ENCODE measurements at regions not wholly inside any gene's neighbourhood (a gene's known extent, or its start where the extent isn't known, plus 50 kb on each side); places are given as distances from the start of the nearest gene placed in this dataset.
"Not testable (repeated sequence)": the region's sequence is repeated elsewhere in the genome, so short reads cannot be mapped to it uniquely, and the experiment has no call there.

- DNase-seq, result no peak
Measured at GRCh38 chr12:118537481-118537917, 161.1 kb downstream of the SUDS3 start.

GRCh38 chr12:118541071-118541470 is 164.7 kb downstream of the SUDS3 start:
- DNase-seq, result no peak

GRCh38 chr12:118541934-118542333 is 165.6 kb downstream of the SUDS3 start:
- no peak for DNase-seq

- no peak for DNase-seq
Measured at GRCh38 chr12:118543651-118544050, 167.3 kb downstream of the SUDS3 start.

- no peak for DNase-seq
Measured at GRCh38 chr12:118544569-118544968, 168.2 kb downstream of the SUDS3 start.

- DNase-seq, result not testable (repeated sequence)
Measured at GRCh38 chr12:118547606-118548005, 171.3 kb downstream of the SUDS3 start.

- DNase-seq, result no peak
Measured at GRCh38 chr12:118548887-118549509, 172.6 kb downstream of the SUDS3 start.

GRCh38 chr12:118549510-118549980 is 173.2 kb downstream of the SUDS3 start:
- no peak for DNase-seq

- no peak for DNase-seq
Measured at GRCh38 chr12:118553856-118554504, 177.6 kb downstream of the SUDS3 start.

GRCh38 chr12:118558941-118559340 is 182.6 kb downstream of the SUDS3 start:
- no peak for DNase-seq

GRCh38 chr12:118560733-118561132 is 184.4 kb downstream of the SUDS3 start:
- no peak for DNase-seq

GRCh38 chr12:118571730-118572129 is 195.4 kb downstream of the SUDS3 start:
- no peak for DNase-seq

- no peak for DNase-seq
Measured at GRCh38 chr12:118574288-118574687, 197.9 kb downstream of the SUDS3 start.

- no peak for DNase-seq
Measured at GRCh38 chr12:118575730-118576129, 199.4 kb downstream of the SUDS3 start.

- no peak for DNase-seq
Measured at GRCh38 chr12:118581371-118581770, 205.0 kb downstream of the SUDS3 start.

- DNase-seq, result no peak
Measured at GRCh38 chr12:118582863-118583262, 206.5 kb downstream of the SUDS3 start.

- DNase-seq, result no peak
Measured at GRCh38 chr12:118586433-118586832, 210.1 kb downstream of the SUDS3 start.

GRCh38 chr12:118589162-118589561 is 212.8 kb downstream of the SUDS3 start:
- DNase-seq, result no peak

- no peak for DNase-seq
Measured at GRCh38 chr12:118590406-118591150, 214.2 kb downstream of the SUDS3 start.

- DNase-seq, result no peak
Measured at GRCh38 chr12:118603610-118604361, 227.4 kb downstream of the SUDS3 start.

- DNase-seq, result no peak
Measured at GRCh38 chr12:118606690-118607089, 230.3 kb downstream of the SUDS3 start.

GRCh38 chr12:118607831-118608230 is 231.5 kb downstream of the SUDS3 start:
- DNase-seq, result no peak

GRCh38 chr12:118608770-118609344 is 232.5 kb downstream of the SUDS3 start:
- DNase-seq, result no peak
